Osteocyte (in vitro differentiated cells): ENCODE measurements at regions not wholly inside any gene's neighbourhood (a gene's known extent, or its start where the extent isn't known, plus 50 kb on each side); places are given as distances from the start of the nearest gene placed in this dataset.

Experiments
- DNase-seq: peaks from one replicate; pipeline ENCODE4 v3.0.0; 2021; ENCODE audit warnings: mixed read lengths; ENCODE audit not compliant: unreplicated experiment; ENCODE audit errors: extremely low spot score
- H3K27ac Mint-ChIP-seq: one replicate; pipeline ENCODE4 v1.8.0; 2021; ENCODE audit warnings: mild to moderate bottlenecking, mixed read lengths; ENCODE audit not compliant: unreplicated experiment
- H3K27me3 Mint-ChIP-seq: one replicate; pipeline ENCODE4 v1.8.0; 2021; ENCODE audit warnings: mixed read lengths; ENCODE audit not compliant: unreplicated experiment
- H3K36me3 Mint-ChIP-seq: one replicate; pipeline ENCODE4 v1.8.0; 2021; ENCODE audit warnings: mixed read lengths; ENCODE audit not compliant: unreplicated experiment
- H3K4me1 Mint-ChIP-seq: one replicate; pipeline ENCODE4 v1.8.0; 2021; ENCODE audit warnings: mixed read lengths; ENCODE audit not compliant: unreplicated experiment
- H3K4me3 Mint-ChIP-seq: one replicate; pipeline ENCODE4 v1.8.0; 2021; ENCODE audit warnings: mild to moderate bottlenecking, moderate library complexity, mixed read lengths; ENCODE audit not compliant: unreplicated experiment
- H3K9me3 Mint-ChIP-seq: one replicate; pipeline ENCODE4 v1.8.0; 2021; ENCODE audit warnings: mixed read lengths; ENCODE audit not compliant: unreplicated experiment
- TF ChIP-seq, protein P1 (sequence below): fragments of 200-600 bp; sonication (generic); IDR thresholded peaks from 2 replicates; pipeline ENCODE4 v1.5.0; 2021; ENCODE audit warnings: antibody characterized with exemption, mild to moderate bottlenecking, moderate library complexity

DNA sequence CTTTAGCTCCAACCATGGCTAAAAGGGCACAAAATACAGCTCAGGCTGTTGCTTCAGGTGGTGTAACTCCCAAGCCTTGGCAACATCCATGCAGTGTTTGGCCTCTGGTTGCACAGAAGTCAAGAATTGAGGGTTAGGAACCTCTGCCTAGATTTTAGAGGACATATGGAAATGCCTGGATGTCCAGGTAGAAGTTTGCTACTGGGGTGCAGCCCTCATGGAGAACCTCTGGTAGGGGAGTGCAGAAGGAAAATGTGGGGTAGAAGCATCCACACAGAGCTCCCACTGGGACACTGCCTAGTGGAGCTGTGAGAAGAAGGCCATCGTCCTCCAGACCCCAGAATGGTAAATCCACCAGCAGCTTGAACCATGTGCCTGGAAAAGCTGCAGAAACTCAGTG is 1453.8 kb upstream of the EYS start:
- Mint-ChIP-seq H3K27me3 (peaks cover 5% of the 10 kb centered on the region), H3K9me3 (peaks cover 8% of the 10 kb centered on the region), H3K4me3 (no peak overlapping the region), H3K36me3 (no peaks in the 10 kb centered on the region), H3K27ac (no peak overlapping the region), H3K4me1 (no peaks in the 10 kb centered on the region)
- DNase-seq: no peak
- TF ChIP-seq, protein P1, sequence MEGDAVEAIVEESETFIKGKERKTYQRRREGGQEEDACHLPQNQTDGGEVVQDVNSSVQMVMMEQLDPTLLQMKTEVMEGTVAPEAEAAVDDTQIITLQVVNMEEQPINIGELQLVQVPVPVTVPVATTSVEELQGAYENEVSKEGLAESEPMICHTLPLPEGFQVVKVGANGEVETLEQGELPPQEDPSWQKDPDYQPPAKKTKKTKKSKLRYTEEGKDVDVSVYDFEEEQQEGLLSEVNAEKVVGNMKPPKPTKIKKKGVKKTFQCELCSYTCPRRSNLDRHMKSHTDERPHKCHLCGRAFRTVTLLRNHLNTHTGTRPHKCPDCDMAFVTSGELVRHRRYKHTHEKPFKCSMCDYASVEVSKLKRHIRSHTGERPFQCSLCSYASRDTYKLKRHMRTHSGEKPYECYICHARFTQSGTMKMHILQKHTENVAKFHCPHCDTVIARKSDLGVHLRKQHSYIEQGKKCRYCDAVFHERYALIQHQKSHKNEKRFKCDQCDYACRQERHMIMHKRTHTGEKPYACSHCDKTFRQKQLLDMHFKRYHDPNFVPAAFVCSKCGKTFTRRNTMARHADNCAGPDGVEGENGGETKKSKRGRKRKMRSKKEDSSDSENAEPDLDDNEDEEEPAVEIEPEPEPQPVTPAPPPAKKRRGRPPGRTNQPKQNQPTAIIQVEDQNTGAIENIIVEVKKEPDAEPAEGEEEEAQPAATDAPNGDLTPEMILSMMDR: no peak

DNA sequence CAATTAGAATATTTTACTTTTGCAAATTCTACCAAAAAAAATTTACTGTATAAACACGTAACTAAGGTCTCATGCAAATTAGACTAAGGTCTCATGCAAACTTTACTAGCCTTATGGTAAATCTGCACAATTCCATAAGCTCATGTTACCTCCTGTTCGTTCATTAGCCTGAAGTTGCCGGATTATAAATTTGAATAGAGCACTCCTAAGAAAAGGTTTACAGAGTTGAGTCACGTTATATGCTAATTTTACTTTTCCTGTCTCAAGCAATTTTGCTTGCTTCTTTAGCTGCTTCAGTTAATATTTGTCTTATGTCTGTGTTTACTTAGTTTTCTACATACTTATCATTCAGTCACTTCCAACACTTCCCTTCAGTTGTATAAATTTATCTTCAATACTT is 1434.0 kb upstream of the EYS start:
- H3K9me3 Mint-ChIP-seq: peaks cover 17% of the 10 kb centered on the region
- no peaks in the 10 kb centered on the region for H3K36me3 Mint-ChIP-seq
- H3K27me3 Mint-ChIP-seq: no peaks in the 10 kb centered on the region
- TF ChIP-seq, protein P1: no peak
- no peak for DNase-seq
- no peak overlapping the region for H3K4me3 Mint-ChIP-seq
- H3K4me1 Mint-ChIP-seq: no peaks in the 10 kb centered on the region
- no peak overlapping the region for H3K27ac Mint-ChIP-seq

DNA sequence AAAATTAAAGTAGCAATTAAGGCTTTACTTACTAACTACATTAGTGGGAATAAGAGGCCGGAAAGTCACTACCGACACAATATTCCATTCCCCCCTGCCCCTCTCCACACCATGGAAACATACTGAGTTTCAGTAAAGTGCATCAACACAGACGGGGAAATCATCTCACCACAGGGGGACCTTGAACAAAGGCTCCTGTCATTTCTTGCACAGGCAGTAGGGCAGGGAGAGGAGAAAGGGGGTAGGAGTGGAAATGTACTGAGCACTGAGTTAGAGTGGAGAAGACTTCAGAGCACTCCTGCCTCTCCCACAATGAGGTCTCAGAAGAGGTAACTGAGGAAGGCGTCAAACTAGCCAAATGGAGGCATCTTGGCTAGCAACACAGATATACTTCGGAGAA is 1426.9 kb upstream of the EYS start:
- TF ChIP-seq, protein P1: no peak
- Mint-ChIP-seq H3K9me3 (no peaks in the 10 kb centered on the region), H3K27me3 (peaks cover 11% of the 10 kb centered on the region), H3K4me3 (no peak overlapping the region), H3K4me1 (no peaks in the 10 kb centered on the region), H3K27ac (no peak overlapping the region), H3K36me3 (no peaks in the 10 kb centered on the region)
- DNase-seq: no peak

DNA sequence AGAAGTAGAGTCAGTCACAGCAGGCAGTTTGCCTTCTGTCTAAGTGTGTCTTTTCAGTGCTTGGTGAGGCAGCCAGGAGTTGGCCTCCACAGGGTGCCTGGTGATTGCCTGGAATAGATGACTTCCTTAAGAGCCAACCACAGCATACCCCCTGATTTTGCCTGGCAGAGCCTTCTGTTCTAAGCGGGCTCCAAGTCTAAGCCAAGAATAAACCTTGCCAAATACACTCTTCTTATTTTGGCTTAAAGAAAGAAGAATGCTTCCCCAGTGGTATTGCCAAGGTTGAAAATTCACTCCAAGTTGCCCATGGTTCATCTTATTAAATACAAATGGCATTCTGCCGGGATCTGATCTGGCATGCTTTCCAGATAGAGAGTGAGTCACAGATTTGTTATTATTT is 1424.8 kb upstream of the EYS start:
- Mint-ChIP-seq H3K9me3 (no peaks in the 10 kb centered on the region), H3K27me3 (peaks cover 11% of the 10 kb centered on the region), H3K4me3 (no peak overlapping the region), H3K36me3 (no peaks in the 10 kb centered on the region), H3K27ac (no peak overlapping the region), H3K4me1 (peaks cover 5% of the 10 kb centered on the region)
- no peak for DNase-seq
- TF ChIP-seq, protein P1: no peak

DNA sequence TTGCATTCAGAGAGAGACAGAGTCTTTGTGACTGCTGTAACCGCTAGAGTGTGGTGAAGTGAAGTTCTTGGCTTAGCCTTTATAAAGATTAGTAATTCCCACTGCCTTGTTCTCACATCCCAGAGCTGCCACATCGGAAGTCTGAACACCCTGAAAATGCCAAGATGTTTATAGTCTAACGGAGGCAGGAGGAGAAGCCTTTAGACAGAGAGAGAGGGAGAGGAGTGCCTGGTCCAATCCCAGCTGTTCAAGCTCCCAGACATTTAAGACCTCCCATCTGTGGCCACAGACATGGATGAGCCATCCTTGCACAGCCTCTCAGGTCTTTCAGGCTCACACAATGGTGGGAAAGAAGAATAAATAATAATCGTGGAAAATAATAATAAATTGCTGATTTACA is 1422.8 kb upstream of the EYS start:
- Mint-ChIP-seq H3K4me3 (no peak overlapping the region), H3K27me3 (peaks cover 16% of the 10 kb centered on the region), H3K9me3 (no peaks in the 10 kb centered on the region), H3K4me1 (peaks cover 5% of the 10 kb centered on the region), H3K36me3 (no peaks in the 10 kb centered on the region), H3K27ac (no peak overlapping the region)
- no peak for DNase-seq
- TF ChIP-seq, protein P1: no peak
